Erythroblast (primary cell): ENCODE measurements at regions not wholly inside any gene's neighbourhood (a gene's known extent, or its start where the extent isn't known, plus 50 kb on each side); places are given as distances from the start of the nearest gene placed in this dataset.

Source experiments
- GATA1 ChIP-seq: IDR thresholded peaks from 2 replicates; pipeline ENCODE4 v1.6.1; 2011; ENCODE audit warnings: low read depth, mild to moderate bottlenecking, control low read depth, low read length, moderate library complexity
- POLR2A ChIP-seq: IDR thresholded peaks from 2 replicates; pipeline ENCODE4 v1.6.1; 2011; ENCODE audit warnings: mild to moderate bottlenecking, low read length

- TF ChIP-seq POLR2A (no peak), GATA1 (no peak)
Observed at GRCh38 chr21:25149022-25149421, 458.3 kb downstream of the MRPL39 start.
